Kidney (tissue), 13 donors: ENCODE measurements at regions not wholly inside any gene's neighbourhood (a gene's known extent, or its start where the extent isn't known, plus 50 kb on each side); places are given as distances from the start of the nearest gene placed in this dataset.
A peak's percentile ranks its signal among the peaks of the same experiment; 100 is the strongest.
"Not testable (repeated sequence)": the region's sequence is repeated elsewhere in the genome, so short reads cannot be mapped to it uniquely, and the experiment has no call there.

Experiments
- DNase-seq, 5 donors: peaks; one replicate each; pipeline ENCODE4 v3.0.0-alpha.2; 2013 to 2020
- FAIRE-seq: peaks from 2 replicates; lab custom pipeline; 2012; peaks lifted over from hg19 to GRCh38; lab: Jason Lieb, UNC
- H3K27ac ChIP-seq, 2 donors: one replicate each; pipeline ENCODE4 v1.7.0; 2013; ENCODE audit warnings: low read depth in 2 of 2, low read length in 2 of 2, inconsistent platforms in 1 of 2
- H3K27me3 ChIP-seq: one replicate; pipeline ENCODE4 v1.7.1; 2013; ENCODE audit warnings: low read length, inconsistent platforms; ENCODE audit not compliant: control insufficient read depth, insufficient read depth
- H3K36me3 ChIP-seq, 3 donors: one replicate each; pipeline versions ENCODE4 v1.7.0 to v1.7.1; 2013; ENCODE audit warnings: low read length in 3 of 3, control low read depth in 1 of 3, inconsistent platforms in 1 of 3; ENCODE audit not compliant: insufficient read depth in 3 of 3, control insufficient read depth in 2 of 3
- H3K4me1 ChIP-seq, 3 donors: one replicate each; pipeline versions ENCODE4 v1.7.0 to v1.7.1; 2013; ENCODE audit warnings: low read length in 3 of 3, inconsistent platforms in 1 of 3, low read depth in 1 of 3; ENCODE audit not compliant: control insufficient read depth in 2 of 3, insufficient read depth in 2 of 3
- H3K4me3 ChIP-seq, 3 donors: one replicate each; pipeline versions ENCODE4 v1.7.0 to v1.8.1; 2013; ENCODE audit warnings: low read length in 3 of 3, control low read depth in 1 of 3, inconsistent platforms in 1 of 3
- H3K9ac ChIP-seq, 3 donors: one replicate each; pipeline versions ENCODE4 v1.7.0 to v1.7.1; 2013; ENCODE audit warnings: low read length in 3 of 3, control low read depth in 1 of 3, inconsistent platforms in 1 of 3
- H3K9me3 ChIP-seq, 3 donors: one replicate each; pipeline versions ENCODE4 v1.7.0 to v1.7.1; 2013; ENCODE audit warnings: low read length in 3 of 3, control low read depth in 1 of 3, inconsistent platforms in 1 of 3; ENCODE audit not compliant: control insufficient read depth in 2 of 3, insufficient read depth in 1 of 3
- intact Hi-C: fragments of 100-400 bp; cut with DNase I; formaldehyde crosslinking; loops from one replicate; pipeline ENCODE4 v1.11.1; 2022
- TF ChIP-seq, protein P1 (sequence below): IDR thresholded peaks from 3 replicates; pipeline ENCODE4 v1.5.1; 2012; ENCODE audit warnings: mild to moderate bottlenecking, moderate library complexity, borderline replicate concordance; ENCODE audit not compliant: insufficient read depth; ENCODE audit errors: extremely low read depth
- donor health status: control.
- donor health status: control.
- donor health status: control.
- donor health status: control.
- donor health status: control.
- donor health status: DM: yes; HTN: yes; CAD: no.
- donor health status: Normal renal cell carcinoma (clear cell type).

DNA sequence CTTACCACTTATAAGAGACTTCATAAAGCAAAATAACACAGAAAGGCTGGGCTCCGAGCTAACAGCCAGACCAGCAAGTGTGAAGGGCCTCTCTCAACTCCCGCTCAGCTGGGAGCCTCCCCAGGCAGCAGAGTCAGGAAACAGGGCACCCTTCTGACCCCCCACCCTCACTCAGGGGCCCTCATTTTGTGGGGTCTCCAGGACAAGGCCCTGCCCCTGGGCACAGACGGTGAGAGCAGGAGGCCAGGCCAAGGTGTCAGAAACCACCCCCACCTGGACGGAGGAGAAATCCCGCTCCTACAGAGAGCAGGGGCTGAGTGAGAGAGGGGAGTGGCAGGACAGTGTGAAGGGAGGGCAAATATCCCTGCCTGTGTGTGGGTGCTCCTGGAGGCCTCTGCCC is 135.8 kb upstream of the FOXD4L5 start:
- H3K4me1 ChIP-seq: no peaks in the 10 kb centered on the region
- FAIRE-seq (no peak), DNase-seq (no peak)
- H3K9ac ChIP-seq: no peak overlapping the region
- H3K36me3 ChIP-seq: no peaks in the 10 kb centered on the region
- H3K4me3 ChIP-seq: no peak overlapping the region
- H3K27ac ChIP-seq: no peak overlapping the region
- TF ChIP-seq, protein P1, sequence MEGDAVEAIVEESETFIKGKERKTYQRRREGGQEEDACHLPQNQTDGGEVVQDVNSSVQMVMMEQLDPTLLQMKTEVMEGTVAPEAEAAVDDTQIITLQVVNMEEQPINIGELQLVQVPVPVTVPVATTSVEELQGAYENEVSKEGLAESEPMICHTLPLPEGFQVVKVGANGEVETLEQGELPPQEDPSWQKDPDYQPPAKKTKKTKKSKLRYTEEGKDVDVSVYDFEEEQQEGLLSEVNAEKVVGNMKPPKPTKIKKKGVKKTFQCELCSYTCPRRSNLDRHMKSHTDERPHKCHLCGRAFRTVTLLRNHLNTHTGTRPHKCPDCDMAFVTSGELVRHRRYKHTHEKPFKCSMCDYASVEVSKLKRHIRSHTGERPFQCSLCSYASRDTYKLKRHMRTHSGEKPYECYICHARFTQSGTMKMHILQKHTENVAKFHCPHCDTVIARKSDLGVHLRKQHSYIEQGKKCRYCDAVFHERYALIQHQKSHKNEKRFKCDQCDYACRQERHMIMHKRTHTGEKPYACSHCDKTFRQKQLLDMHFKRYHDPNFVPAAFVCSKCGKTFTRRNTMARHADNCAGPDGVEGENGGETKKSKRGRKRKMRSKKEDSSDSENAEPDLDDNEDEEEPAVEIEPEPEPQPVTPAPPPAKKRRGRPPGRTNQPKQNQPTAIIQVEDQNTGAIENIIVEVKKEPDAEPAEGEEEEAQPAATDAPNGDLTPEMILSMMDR: no peak
- peaks cover 0 to 3% (median 2%) of the 10 kb centered on the region in 3 donors for H3K9me3 ChIP-seq
- H3K27me3 ChIP-seq: no peaks in the 10 kb centered on the region
- intact Hi-C loops: no loop called here

DNA sequence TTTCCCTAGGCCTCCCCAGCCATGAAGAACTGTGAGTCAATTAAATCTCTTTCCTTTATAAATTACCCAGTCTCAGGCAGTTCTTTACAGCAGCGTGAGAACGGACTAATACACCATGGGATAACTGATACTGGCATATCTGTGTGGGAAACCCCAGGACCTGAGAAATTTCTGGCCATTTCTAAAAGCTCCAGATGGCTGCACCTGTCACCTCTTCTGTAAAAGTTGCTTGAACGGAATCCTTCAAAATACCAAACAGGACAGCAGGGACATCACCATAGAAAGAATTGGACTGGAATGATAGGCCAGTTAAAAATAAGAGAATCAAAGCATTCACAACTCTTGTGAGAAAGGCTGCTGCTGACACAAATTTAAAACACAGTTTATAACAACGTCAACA is 134.0 kb upstream of the FOXD4L5 start:
- FAIRE-seq, H3K36me3 ChIP-seq, H3K4me1 ChIP-seq, H3K27ac ChIP-seq, H3K27me3 ChIP-seq, H3K9me3 ChIP-seq, DNase-seq, H3K9ac ChIP-seq, intact Hi-C loops, H3K4me3 ChIP-seq: not testable (repeated sequence)

DNA sequence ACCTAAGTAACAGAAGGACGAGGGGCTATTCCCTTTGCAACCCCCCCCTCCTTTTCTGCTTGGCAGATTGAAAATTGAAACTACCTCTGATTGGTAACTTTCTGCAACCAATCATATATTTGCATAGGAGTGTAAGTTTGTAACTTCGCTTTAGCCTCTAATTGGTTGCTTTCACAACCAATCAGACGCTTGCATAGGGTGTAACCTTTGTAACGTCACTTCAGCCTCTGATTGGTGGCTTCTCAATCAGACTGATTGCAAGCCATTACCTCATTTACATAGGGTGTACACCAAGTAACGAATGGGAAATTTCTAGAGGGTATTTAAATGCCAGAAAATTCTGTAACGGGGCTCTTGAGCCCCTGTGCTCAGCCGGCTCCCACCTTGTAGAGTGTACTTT is 131.9 kb upstream of the FOXD4L5 start:
- FAIRE-seq, H3K4me3 ChIP-seq, H3K9me3 ChIP-seq, intact Hi-C loops, DNase-seq, H3K36me3 ChIP-seq, H3K27me3 ChIP-seq, H3K4me1 ChIP-seq, H3K9ac ChIP-seq, H3K27ac ChIP-seq: not testable (repeated sequence)

DNA sequence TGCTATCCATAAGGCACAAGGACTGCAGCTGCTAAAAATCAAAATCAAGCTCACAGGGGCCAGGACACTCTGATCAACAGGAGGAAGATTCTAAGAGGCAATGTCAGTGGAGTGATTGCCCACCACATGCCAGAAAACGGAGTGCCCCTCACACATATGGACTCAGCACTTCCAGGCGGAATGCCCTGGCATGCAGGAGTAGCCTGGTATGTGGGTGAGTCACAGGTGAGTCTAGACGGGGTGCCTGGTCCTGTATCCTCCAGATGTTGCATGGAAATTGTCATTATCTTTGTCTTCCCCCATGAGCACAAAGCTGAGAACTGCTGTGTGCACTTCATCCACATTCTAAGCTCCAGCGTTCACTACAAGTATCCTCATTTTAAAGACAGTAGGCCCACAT is 129.2 kb upstream of the FOXD4L5 start:
- H3K4me3 ChIP-seq, intact Hi-C loops, H3K9me3 ChIP-seq, H3K27ac ChIP-seq, DNase-seq, H3K9ac ChIP-seq, H3K36me3 ChIP-seq, FAIRE-seq, H3K27me3 ChIP-seq, H3K4me1 ChIP-seq: not testable (repeated sequence)

DNA sequence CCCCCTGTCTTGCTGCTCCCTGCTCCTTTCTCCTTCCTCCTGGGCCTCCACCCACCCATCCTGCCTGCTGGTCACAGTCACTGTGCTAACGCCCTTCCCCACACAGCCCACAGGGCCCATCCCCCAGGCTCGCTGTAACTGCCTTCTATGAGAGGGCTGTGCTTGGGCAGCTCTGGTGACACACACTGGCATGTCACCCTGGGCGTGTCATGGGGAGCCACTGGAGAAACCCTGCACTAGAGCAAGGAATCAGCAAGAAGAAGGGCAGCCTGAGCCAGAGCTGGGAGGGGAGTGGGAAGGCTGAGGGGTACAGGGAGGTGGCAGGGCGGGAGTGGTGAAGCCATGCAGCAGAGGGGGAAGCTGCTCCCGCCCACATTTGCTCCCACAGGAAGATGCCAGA is 128.4 kb upstream of the FOXD4L5 start:
- H3K36me3 ChIP-seq, FAIRE-seq, H3K4me1 ChIP-seq, H3K27me3 ChIP-seq, H3K9ac ChIP-seq, H3K9me3 ChIP-seq, H3K4me3 ChIP-seq, H3K27ac ChIP-seq, intact Hi-C loops: not testable (repeated sequence)
- peak in 1 of 5 donors; percentile 48 for DNase-seq
